Urothelium cell line (cell line): ENCODE measurements at regions not wholly inside any gene's neighbourhood (a gene's known extent, or its start where the extent isn't known, plus 50 kb on each side); places are given as distances from the start of the nearest gene placed in this dataset.
A peak's percentile ranks its signal among the peaks of the same experiment; 100 is the strongest.
"Not testable (repeated sequence)": the region's sequence is repeated elsewhere in the genome, so short reads cannot be mapped to it uniquely, and the experiment has no call there.

ENCODE experiments used
- DNase-seq: peaks from one replicate; pipeline ENCODE4 v3.0.0; 2011; ENCODE audit warnings: low spot score, mixed read lengths
- FAIRE-seq: peaks from 2 replicates; lab custom pipeline; 2011; peaks lifted over from hg19 to GRCh38; lab: Jason Lieb, UNC

GRCh38 chr2:67313536-67313935, 83.6 kb upstream of the ETAA1 start:
- FAIRE-seq (no peak), DNase-seq (no peak)

GRCh38 chr2:67318031-67318430, 79.1 kb upstream of the ETAA1 start:
- no peak for DNase-seq
- no peak for FAIRE-seq

- DNase-seq (no peak), FAIRE-seq (no peak)
Measured at GRCh38 chr2:67318563-67318962, 78.6 kb upstream of the ETAA1 start.

GRCh38 chr2:67318993-67319481, 78.1 kb upstream of the ETAA1 start:
- FAIRE-seq = no peak
- no peak for DNase-seq

- no peak for FAIRE-seq
Measured at GRCh38 chr2:67320861-67321587, 76.1 kb upstream of the ETAA1 start.

GRCh38 chr2:67321588-67321903, 75.6 kb upstream of the ETAA1 start:
- DNase-seq (no peak), FAIRE-seq (no peak)

More at GRCh38 chr2:67320861-67321587, 76.1 kb upstream of the ETAA1 start:
- DNase-seq = no peak

- FAIRE-seq = peak; percentile 35
- peak; percentile 81 for DNase-seq
Measured at GRCh38 chr2:67322353-67323001, 74.7 kb upstream of the ETAA1 start.

GRCh38 chr2:67323209-67323991, 73.7 kb upstream of the ETAA1 start:
- no peak for FAIRE-seq
- DNase-seq = no peak

- FAIRE-seq = no peak
- no peak for DNase-seq
Measured at GRCh38 chr2:67329513-67329912, 67.6 kb upstream of the ETAA1 start.

- DNase-seq (no peak), FAIRE-seq (no peak)
Measured at GRCh38 chr2:67329951-67330350, 67.2 kb upstream of the ETAA1 start.

GRCh38 chr2:67331419-67332086, 65.6 kb upstream of the ETAA1 start:
- not testable (repeated sequence) for FAIRE-seq, DNase-seq

- no peak for DNase-seq
- FAIRE-seq = no peak
Measured at GRCh38 chr2:67337903-67338302, 59.2 kb upstream of the ETAA1 start.

- FAIRE-seq (no peak), DNase-seq (no peak)
Measured at GRCh38 chr2:67338601-67339233, 58.4 kb upstream of the ETAA1 start.

- no peak for DNase-seq
- FAIRE-seq = no peak
Measured at GRCh38 chr2:67339234-67339885, 57.8 kb upstream of the ETAA1 start.

GRCh38 chr2:67340133-67341011, 56.8 kb upstream of the ETAA1 start:
- FAIRE-seq (no peak), DNase-seq (no peak)

GRCh38 chr2:67341012-67341318, 56.2 kb upstream of the ETAA1 start:
- no peak for FAIRE-seq

GRCh38 chr2:67341336-67341735, 55.8 kb upstream of the ETAA1 start:
- FAIRE-seq (no peak), DNase-seq (no peak)

More at GRCh38 chr2:67341012-67341318, 56.2 kb upstream of the ETAA1 start:
- no peak for DNase-seq

GRCh38 chr2:67342394-67342793, 54.7 kb upstream of the ETAA1 start:
- DNase-seq (no peak), FAIRE-seq (no peak)

- no peak for FAIRE-seq
- no peak for DNase-seq
Measured at GRCh38 chr2:67346718-67347407, 50.3 kb upstream of the ETAA1 start.
